Lung (tissue), 11 donors: ENCODE measurements at regions not wholly inside any gene's neighbourhood (a gene's known extent, or its start where the extent isn't known, plus 50 kb on each side); places are given as distances from the start of the nearest gene placed in this dataset.

Source experiments
- ATAC-seq: fragments of 200-7000 bp; cut with Tn5 transposase; one replicate; pipeline ENCODE4 v1.9.1; 2020; ENCODE audit warnings: moderate number of reproducible peaks; ENCODE audit not compliant: insufficient read depth, low FRiP score
- DNase-seq, 3 donors: peaks; one replicate each; pipeline ENCODE4 v3.0.0-alpha.2; 2013 to 2017
- H3K27ac ChIP-seq, 2 donors: one replicate each; pipeline ENCODE4 v1.5.1; 2013; ENCODE audit warnings: mild to moderate bottlenecking in 2 of 2, moderate library complexity in 2 of 2, control low read depth in 1 of 2, inconsistent platforms in 1 of 2, low read depth in 1 of 2, low read length in 1 of 2
- H3K27me3 ChIP-seq, 3 donors: one replicate each; pipeline ENCODE4 v1.5.1; 2013; ENCODE audit warnings: low read length in 2 of 3; ENCODE audit not compliant: control insufficient read depth in 3 of 3, insufficient read depth in 3 of 3
- H3K36me3 ChIP-seq, 4 donors: one replicate each; pipeline ENCODE4 v1.5.1; 2013; ENCODE audit warnings: low read length in 4 of 4, mild to moderate bottlenecking in 1 of 4, moderate library complexity in 1 of 4; ENCODE audit not compliant: control insufficient read depth in 4 of 4, insufficient read depth in 4 of 4
- H3K4me1 ChIP-seq, 5 donors: one replicate each; pipeline ENCODE4 v1.5.1; 2013; ENCODE audit warnings: low read length in 5 of 5, mild to moderate bottlenecking in 2 of 5, moderate library complexity in 1 of 5; ENCODE audit not compliant: control insufficient read depth in 5 of 5, insufficient read depth in 5 of 5
- H3K4me3 ChIP-seq: one replicate; pipeline ENCODE4 v1.5.1; 2013; ENCODE audit warnings: mild to moderate bottlenecking, control low read depth, moderate library complexity
- H3K9ac ChIP-seq, 2 donors: one replicate each; pipeline ENCODE4 v1.5.1; 2013; ENCODE audit warnings: low read length in 2 of 2, control low read depth in 1 of 2; ENCODE audit not compliant: insufficient read depth in 1 of 2
- H3K9me3 ChIP-seq, 4 donors: one replicate each; pipeline ENCODE4 v1.5.1; 2013; ENCODE audit warnings: low read length in 3 of 4, mild to moderate bottlenecking in 1 of 4, moderate library complexity in 1 of 4; ENCODE audit not compliant: control insufficient read depth in 4 of 4, insufficient read depth in 3 of 4
- CTCF ChIP-seq: IDR thresholded peaks from 2 replicates; pipeline ENCODE4 v1.5.1; 2012; ENCODE audit warnings: mild to moderate bottlenecking; ENCODE audit errors: control extremely low read depth, extremely low read depth
- WGBS, 2 donors: extraction: QIAGEN DNeasy Blood & Tissue Kit; methylation state at CpG; one replicate each; pipeline ENCODE4 v1.1.7; 2013; 5-methylcytosine and 5-hydroxymethylcytosine counted together
- donor health status: control.
- donor health status: control.
- donor health status: Bipolar disorder and iron deficiency.
- donor health status: healthy.
- donor health status: DM: yes; HTN: yes; CAD: no.

- DNase-seq (no peak), ATAC-seq (no peak)
- peaks cover 0 to 12% (median 0%) of the 10 kb centered on the region in 3 donors for H3K27me3 ChIP-seq
- H3K4me1 ChIP-seq: no peaks in the 10 kb centered on the region
- no peaks in the 10 kb centered on the region for H3K9me3 ChIP-seq
- no peak overlapping the region for H3K9ac ChIP-seq
- WGBS, 2 donors: 33 to 36% methylated on average over 1 of the region's 1 CpG
- no peak overlapping the region for H3K27ac ChIP-seq
- TF ChIP-seq CTCF: no peak
- H3K36me3 ChIP-seq: no peaks in the 10 kb centered on the region
- no peak overlapping the region for H3K4me3 ChIP-seq
Observed at GRCh38 chr5:28743025-28743715, 1704.8 kb upstream of the CDH9 start.

GRCh38 chr5:28737682-28738081 is 1699.3 kb upstream of the CDH9 start:
- no peak for ATAC-seq
- no peak overlapping the region for H3K9ac ChIP-seq
- no peak overlapping the region for H3K4me3 ChIP-seq
- no peaks in the 10 kb centered on the region for H3K4me1 ChIP-seq
- H3K27ac ChIP-seq: no peak overlapping the region
- no peak for TF ChIP-seq CTCF
- H3K36me3 ChIP-seq: no peaks in the 10 kb centered on the region
- WGBS, 2 donors: 88 to 90% methylated on average over 2 of the region's 2 CpGs
- H3K27me3 ChIP-seq: peaks cover 0 to 19% (median 0%) of the 10 kb centered on the region in 3 donors
- no peak for DNase-seq
- no peaks in the 10 kb centered on the region for H3K9me3 ChIP-seq

- H3K9ac ChIP-seq: no peak overlapping the region
- no peak for ATAC-seq
- no peak for TF ChIP-seq CTCF
Observed at GRCh38 chr5:28737222-28737621, 1698.8 kb upstream of the CDH9 start.

GRCh38 chr5:28734396-28734795 is 1696.0 kb upstream of the CDH9 start:
- 71 to 74% methylated on average over 3 of the region's 3 CpGs for WGBS, 2 donors
- H3K36me3 ChIP-seq: no peaks in the 10 kb centered on the region
- no peaks in the 10 kb centered on the region for H3K9me3 ChIP-seq
- H3K9ac ChIP-seq: no peak overlapping the region
- no peak for TF ChIP-seq CTCF
- no peaks in the 10 kb centered on the region for H3K4me1 ChIP-seq
- H3K27ac ChIP-seq: no peak overlapping the region
- H3K4me3 ChIP-seq: no peak overlapping the region
- no peak for DNase-seq
- ATAC-seq: no peak
- peaks cover 0 to 19% (median 0%) of the 10 kb centered on the region in 3 donors for H3K27me3 ChIP-seq

More at GRCh38 chr5:28737222-28737621, 1698.8 kb upstream of the CDH9 start:
- no peak for DNase-seq
- no peak overlapping the region for H3K4me3 ChIP-seq
- peaks cover 0 to 19% (median 0%) of the 10 kb centered on the region in 3 donors for H3K27me3 ChIP-seq
- H3K36me3 ChIP-seq: no peaks in the 10 kb centered on the region
- H3K9me3 ChIP-seq: no peaks in the 10 kb centered on the region
- no peak overlapping the region for H3K27ac ChIP-seq
- no peaks in the 10 kb centered on the region for H3K4me1 ChIP-seq
